OCI-LY1 (cell line): ENCODE measurements at regions not wholly inside any gene's neighbourhood (a gene's known extent, or its start where the extent isn't known, plus 50 kb on each side); places are given as distances from the start of the nearest gene placed in this dataset.

Experiments used
- H2AFZ ChIP-seq: fragments of 200-600 bp; sonication (generic), shearing (Covaris generic); 2 replicates; pipeline ENCODE4 v1.6.0; 2014; ENCODE audit warnings: antibody characterized with exemption, mild to moderate bottlenecking, low read length
- H3F3A ChIP-seq: fragments of 200-600 bp; sonication (generic), shearing (Covaris generic); 2 replicates; pipeline ENCODE4 v1.6.0; 2014; ENCODE audit warnings: mild to moderate bottlenecking, antibody characterized with exemption, low read length, moderate library complexity; ENCODE audit not compliant: insufficient read depth
- H3K27ac ChIP-seq: fragments of 200-600 bp; sonication (generic); 2 replicates; pipeline ENCODE4 v1.5.1; 2014; ENCODE audit warnings: low read length, mixed run types, mild to moderate bottlenecking, low read depth; ENCODE audit not compliant: poor library complexity, severe bottlenecking
- H3K27me3 ChIP-seq: fragments of 200-600 bp; sonication (generic); 2 replicates; pipeline ENCODE4 v1.6.0; 2014; ENCODE audit warnings: antibody characterized with exemption, mild to moderate bottlenecking, low read length, moderate library complexity; ENCODE audit not compliant: insufficient read depth
- H3K36me3 ChIP-seq: fragments of 200-600 bp; sonication (generic); 2 replicates; pipeline ENCODE4 v1.6.1; 2014; ENCODE audit warnings: mild to moderate bottlenecking, antibody characterized with exemption, low read length, moderate library complexity, mixed read lengths; ENCODE audit not compliant: insufficient read depth
- H3K4me1 ChIP-seq: fragments of 200-600 bp; sonication (generic); 2 replicates; pipeline ENCODE4 v1.5.1; 2014; ENCODE audit warnings: mild to moderate bottlenecking, low read length, moderate library complexity; ENCODE audit not compliant: insufficient read depth, severe bottlenecking
- H3K4me2 ChIP-seq: fragments of 200-600 bp; sonication (generic), shearing (Covaris generic); 2 replicates; pipeline ENCODE4 v1.6.1; 2014; ENCODE audit warnings: low read length
- H3K4me3 ChIP-seq: fragments of 200-600 bp; sonication (generic); 2 replicates; pipeline ENCODE4 v1.5.1; 2014; ENCODE audit warnings: low read length, low read depth, mild to moderate bottlenecking, mixed read lengths; ENCODE audit not compliant: poor library complexity, severe bottlenecking
- H3K79me2 ChIP-seq: fragments of 200-600 bp; shearing (Covaris generic); 2 replicates; pipeline ENCODE4 v1.6.1; 2016; ENCODE audit warnings: mixed run types, low read length, mixed read lengths; ENCODE audit not compliant: insufficient read depth
- H3K9ac ChIP-seq: fragments of 200-600 bp; sonication (generic), shearing (Covaris generic); 2 replicates; pipeline ENCODE4 v1.6.1; 2014; ENCODE audit warnings: mild to moderate bottlenecking, low read length, mixed read lengths
- H3K9me2 ChIP-seq: fragments of 200-600 bp; sonication (generic), shearing (Covaris generic); 2 replicates; pipeline ENCODE4 v1.6.1; 2014; ENCODE audit warnings: low read depth, mild to moderate bottlenecking, low read length, mixed read lengths
- H3K9me3 ChIP-seq: fragments of 200-600 bp; shearing (Covaris generic); 2 replicates; pipeline ENCODE4 v1.6.1; 2014; ENCODE audit warnings: low read length, mixed read lengths
- H4K20me1 ChIP-seq: fragments of 200-600 bp; sonication (generic), shearing (Covaris generic); 2 replicates; pipeline ENCODE4 v1.6.0; 2016; ENCODE audit warnings: mild to moderate bottlenecking, low read length; ENCODE audit not compliant: insufficient read depth
- EZH2 ChIP-seq: fragments of 200-600 bp; sonication (generic), shearing (Covaris generic); IDR thresholded peaks from 2 replicates; pipeline ENCODE4 v1.8.0; 2017; ENCODE audit warnings: borderline replicate concordance, mixed run types, mild to moderate bottlenecking, antibody characterized with exemption, low read length, moderate library complexity, mixed read lengths
- TF ChIP-seq, protein P1 (sequence below): fragments of 200-600 bp; sonication (generic), shearing (Covaris generic); IDR thresholded peaks from 2 replicates; pipeline ENCODE4 v1.5.1; 2017; ENCODE audit warnings: mild to moderate bottlenecking, antibody characterized with exemption, low read length, moderate library complexity, mixed read lengths

DNA sequence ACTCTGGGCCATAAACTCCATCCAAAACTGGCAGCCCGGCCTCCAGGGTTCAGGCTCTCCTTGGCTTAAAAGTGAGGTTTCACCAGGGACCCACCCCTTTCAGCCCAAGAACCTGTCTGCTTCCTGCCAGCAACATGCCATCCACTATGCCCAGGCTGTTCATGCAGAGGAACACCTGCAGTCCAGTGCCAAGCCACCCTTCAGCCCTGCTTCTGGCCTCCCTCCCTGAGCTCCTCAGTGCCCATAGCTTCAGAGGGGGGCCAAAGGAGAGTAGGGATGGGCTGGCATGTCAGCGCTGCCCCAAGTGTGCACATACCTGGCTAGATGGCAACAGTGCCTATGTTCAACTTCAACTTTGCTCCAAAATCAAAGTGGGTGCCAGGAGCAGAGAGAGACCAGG is 166.9 kb upstream of the MRPS30 start:
- H2AFZ ChIP-seq, result no peak overlapping the region

DNA sequence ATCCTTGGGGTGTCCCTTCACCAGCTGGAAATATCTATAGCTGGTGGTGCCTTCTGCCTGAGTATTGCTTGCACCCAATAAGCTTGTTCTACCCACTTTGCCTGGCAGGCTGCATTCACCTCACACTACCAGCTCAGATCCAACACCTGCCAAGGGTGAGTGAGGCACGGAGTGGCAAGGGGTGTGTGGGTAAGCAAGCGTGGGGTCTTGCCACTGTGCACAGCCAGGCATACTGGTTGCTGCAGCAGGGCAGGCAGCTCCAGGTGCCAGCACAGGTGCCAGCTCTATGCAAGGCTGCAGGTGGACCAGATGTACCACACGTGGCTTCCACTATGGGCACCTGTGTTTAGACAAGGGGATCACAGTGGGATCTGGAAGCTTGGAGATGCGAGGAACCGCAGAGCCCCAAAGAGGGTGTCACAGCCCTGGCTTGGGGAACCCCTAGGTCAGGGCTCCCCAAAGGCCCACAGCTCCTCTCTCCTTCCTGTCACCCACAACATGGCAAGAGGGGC is 167.7 kb upstream of the MRPS30 start:
- H3K79me2 ChIP-seq, result no peaks in the 10 kb centered on the region
- H3K4me2 ChIP-seq, result no peak overlapping the region
- H3K27me3 ChIP-seq, result no peaks in the 10 kb centered on the region
- no peak overlapping the region for H3K4me3 ChIP-seq
- H2AFZ ChIP-seq, result no peak overlapping the region
- TF ChIP-seq, protein P1, sequence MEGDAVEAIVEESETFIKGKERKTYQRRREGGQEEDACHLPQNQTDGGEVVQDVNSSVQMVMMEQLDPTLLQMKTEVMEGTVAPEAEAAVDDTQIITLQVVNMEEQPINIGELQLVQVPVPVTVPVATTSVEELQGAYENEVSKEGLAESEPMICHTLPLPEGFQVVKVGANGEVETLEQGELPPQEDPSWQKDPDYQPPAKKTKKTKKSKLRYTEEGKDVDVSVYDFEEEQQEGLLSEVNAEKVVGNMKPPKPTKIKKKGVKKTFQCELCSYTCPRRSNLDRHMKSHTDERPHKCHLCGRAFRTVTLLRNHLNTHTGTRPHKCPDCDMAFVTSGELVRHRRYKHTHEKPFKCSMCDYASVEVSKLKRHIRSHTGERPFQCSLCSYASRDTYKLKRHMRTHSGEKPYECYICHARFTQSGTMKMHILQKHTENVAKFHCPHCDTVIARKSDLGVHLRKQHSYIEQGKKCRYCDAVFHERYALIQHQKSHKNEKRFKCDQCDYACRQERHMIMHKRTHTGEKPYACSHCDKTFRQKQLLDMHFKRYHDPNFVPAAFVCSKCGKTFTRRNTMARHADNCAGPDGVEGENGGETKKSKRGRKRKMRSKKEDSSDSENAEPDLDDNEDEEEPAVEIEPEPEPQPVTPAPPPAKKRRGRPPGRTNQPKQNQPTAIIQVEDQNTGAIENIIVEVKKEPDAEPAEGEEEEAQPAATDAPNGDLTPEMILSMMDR, result no peak
- TF ChIP-seq EZH2, result no peak
- H3K9ac ChIP-seq, result no peak overlapping the region
- H3K36me3 ChIP-seq, result no peaks in the 10 kb centered on the region
- no peaks in the 10 kb centered on the region for H3K9me2 ChIP-seq
- no peaks in the 10 kb centered on the region for H3K4me1 ChIP-seq
- no peaks in the 10 kb centered on the region for H3K9me3 ChIP-seq
- H3K27ac ChIP-seq, result no peak overlapping the region
- no peaks in the 10 kb centered on the region for H3F3A ChIP-seq
- no peaks in the 10 kb centered on the region for H4K20me1 ChIP-seq

More for the DNA sequence above, 166.9 kb upstream of the MRPS30 start:
- Histone ChIP-seq H3K9me2 (no peaks in the 10 kb centered on the region), H3K36me3 (no peaks in the 10 kb centered on the region), H3K4me3 (no peak overlapping the region), H3F3A (no peaks in the 10 kb centered on the region), H3K9ac (no peak overlapping the region), H3K9me3 (no peaks in the 10 kb centered on the region), H4K20me1 (no peaks in the 10 kb centered on the region), H3K27me3 (no peaks in the 10 kb centered on the region), H3K4me2 (no peak overlapping the region), H3K4me1 (no peaks in the 10 kb centered on the region), H3K79me2 (no peaks in the 10 kb centered on the region), H3K27ac (no peak overlapping the region)
- TF ChIP-seq, protein P1, result no peak
- TF ChIP-seq EZH2, result no peak

DNA sequence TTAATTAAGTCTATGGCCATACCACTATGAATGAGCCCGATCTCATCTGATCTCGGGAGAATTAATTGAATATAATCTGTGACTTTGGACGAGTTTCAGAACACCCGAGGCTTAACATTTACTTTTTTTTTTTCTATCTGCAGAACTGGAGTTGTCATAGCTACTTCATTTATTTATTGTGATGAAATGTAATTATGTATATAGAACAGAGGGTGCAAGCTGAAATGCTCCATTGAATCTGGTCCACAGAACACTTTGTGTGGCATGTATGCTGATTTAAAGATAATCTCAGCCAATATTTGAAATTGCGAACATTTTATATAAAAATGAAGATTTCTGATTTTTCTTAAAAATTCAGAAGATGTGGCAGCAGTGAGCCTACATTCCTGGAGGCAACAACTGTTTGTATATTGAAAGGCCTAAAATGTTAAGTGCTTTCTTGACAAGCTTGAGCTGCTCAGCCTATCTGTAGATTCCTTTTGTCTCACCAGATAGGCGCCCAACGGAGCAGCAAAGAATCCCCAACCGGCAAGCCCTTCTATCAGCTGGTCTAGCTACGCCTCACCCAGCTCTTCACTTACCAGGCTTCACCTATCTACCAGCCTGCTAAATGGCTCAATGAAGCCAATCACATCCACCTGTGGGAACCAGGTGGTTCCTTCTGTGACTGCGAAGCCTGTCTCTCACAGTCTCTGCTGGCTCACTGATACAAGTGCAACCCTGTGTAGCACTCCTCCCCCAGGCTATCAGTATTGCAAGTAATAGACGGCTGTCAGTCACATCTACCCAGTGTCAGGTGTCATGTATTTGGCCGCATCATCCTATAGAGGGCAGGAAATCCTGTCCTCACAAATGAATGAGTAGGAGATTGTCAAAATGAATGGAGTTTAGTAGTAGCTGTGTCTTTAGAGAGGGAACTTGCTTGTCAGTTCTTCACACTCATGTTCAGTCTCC is 170.6 kb upstream of the MRPS30 start:
- Histone ChIP-seq H3K4me1 (no peaks in the 10 kb centered on the region), H3K9ac (no peak overlapping the region), H4K20me1 (no peaks in the 10 kb centered on the region), H3K4me3 (no peak overlapping the region), H3F3A (no peaks in the 10 kb centered on the region), H3K36me3 (no peaks in the 10 kb centered on the region), H3K79me2 (no peaks in the 10 kb centered on the region), H3K9me3 (no peaks in the 10 kb centered on the region), H3K27ac (no peak overlapping the region), H3K4me2 (no peak overlapping the region), H3K9me2 (no peaks in the 10 kb centered on the region), H2AFZ (no peak overlapping the region), H3K27me3 (no peaks in the 10 kb centered on the region)
- TF ChIP-seq, protein P1, result no peak
- no peak for TF ChIP-seq EZH2
